SHP77 treated with DMSO at 0.1 percent for 48 hours (cell line): ENCODE measurements at regions not wholly inside any gene's neighbourhood (a gene's known extent, or its start where the extent isn't known, plus 50 kb on each side); places are given as distances from the start of the nearest gene placed in this dataset.
"Not testable (repeated sequence)": the region's sequence is repeated elsewhere in the genome, so short reads cannot be mapped to it uniquely, and the experiment has no call there.

Source experiments
- DNase-seq: peaks from one replicate; lab custom pipeline; 2025; lab: John Stamatoyannopoulos, UW

GRCh38 chr2:33690686-33691085, 91.6 kb upstream of the FAM98A start:
- DNase-seq, result not testable (repeated sequence)

GRCh38 chr2:33681364-33681757, 82.3 kb upstream of the FAM98A start:
- DNase-seq, result peak; percentile 12

GRCh38 chr2:33680644-33681363, 81.7 kb upstream of the FAM98A start:
- no peak for DNase-seq

- no peak for DNase-seq
Observed at GRCh38 chr2:33678436-33678835, 79.3 kb upstream of the FAM98A start.

- no peak for DNase-seq
Observed at GRCh38 chr2:33673937-33674336, 74.8 kb upstream of the FAM98A start.

- no peak for DNase-seq
Observed at GRCh38 chr2:33672896-33673295, 73.8 kb upstream of the FAM98A start.

- DNase-seq, result no peak
Observed at GRCh38 chr2:33672389-33672788, 73.3 kb upstream of the FAM98A start.

GRCh38 chr2:33671198-33671597, 72.1 kb upstream of the FAM98A start:
- no peak for DNase-seq

GRCh38 chr2:33670392-33670937, 71.4 kb upstream of the FAM98A start:
- DNase-seq, result no peak

GRCh38 chr2:33666879-33667278, 67.8 kb upstream of the FAM98A start:
- no peak for DNase-seq

GRCh38 chr2:33665039-33665438, 65.9 kb upstream of the FAM98A start:
- no peak for DNase-seq

- DNase-seq, result no peak
Observed at GRCh38 chr2:33660416-33661123, 61.5 kb upstream of the FAM98A start.

- DNase-seq, result no peak
Observed at GRCh38 chr2:33655626-33656320, 56.7 kb upstream of the FAM98A start.

- DNase-seq, result no peak
Observed at GRCh38 chr2:33652830-33653229, 53.7 kb upstream of the FAM98A start.

- DNase-seq, result no peak
Observed at GRCh38 chr2:33650171-33650570, 51.1 kb upstream of the FAM98A start.
